GM23338 (cell line): ENCODE measurements at regions not wholly inside any gene's neighbourhood (a gene's known extent, or its start where the extent isn't known, plus 50 kb on each side); places are given as distances from the start of the nearest gene placed in this dataset.

Source experiments
- ATAC-seq: fragments of 200-7000 bp; cut with Tn5 transposase; 3 replicates; pipeline ENCODE4 v1.9.1; 2020
- DNase-seq: peaks from one replicate; pipeline ENCODE4 v3.0.0-alpha.2; 2015; ENCODE audit warnings: low spot score
- H2AFZ ChIP-seq: fragments of 200-600 bp; sonication (generic); 2 replicates; pipeline ENCODE4 v1.8.0; 2016; ENCODE audit warnings: antibody characterized with exemption, mild to moderate bottlenecking, moderate library complexity
- H3F3A ChIP-seq: fragments of 200-600 bp; sonication (generic); replicated peaks from 2 replicates; pipeline ENCODE4 v1.8.0; 2017; ENCODE audit warnings: antibody characterized with exemption, mixed run types, low read depth
- H3K27ac ChIP-seq: fragments of 200-600 bp; sonication (generic); 2 replicates; pipeline ENCODE4 v1.6.1; 2016; ENCODE audit warnings: low read depth
- H3K27me3 ChIP-seq: fragments of 200-600 bp; sonication (generic); 2 replicates; pipeline ENCODE4 v1.8.0; 2016; ENCODE audit warnings: mild to moderate bottlenecking, mixed run types, moderate library complexity; ENCODE audit not compliant: insufficient read depth
- H3K36me3 ChIP-seq: fragments of 200-600 bp; sonication (generic); 2 replicates; pipeline ENCODE4 v1.8.0; 2016; ENCODE audit warnings: mild to moderate bottlenecking; ENCODE audit not compliant: insufficient read depth
- H3K4me1 ChIP-seq: fragments of 200-600 bp; sonication (generic); 2 replicates; pipeline ENCODE4 v1.8.0; 2016; ENCODE audit warnings: mild to moderate bottlenecking, moderate library complexity; ENCODE audit not compliant: insufficient read depth
- H3K4me2 ChIP-seq: fragments of 200-600 bp; sonication (generic); 2 replicates; pipeline ENCODE4 v1.7.1; 2017; ENCODE audit warnings: mixed run types
- H3K4me3 ChIP-seq: fragments of 200-600 bp; sonication (generic); 2 replicates; pipeline ENCODE4 v1.6.1; 2016; ENCODE audit warnings: mixed run types
- H3K79me2 ChIP-seq: fragments of 200-600 bp; sonication (generic); replicated peaks from 2 replicates; pipeline ENCODE4 v1.8.0; 2017; ENCODE audit warnings: mild to moderate bottlenecking; ENCODE audit not compliant: insufficient read depth
- H3K9me2 ChIP-seq: fragments of 200-600 bp; sonication (generic); 2 replicates; pipeline ENCODE4 v1.8.0; 2017; ENCODE audit not compliant: insufficient read depth
- H4K20me1 ChIP-seq: fragments of 200-600 bp; sonication (generic); replicated peaks from 2 replicates; pipeline ENCODE4 v1.8.0; 2017; ENCODE audit warnings: mild to moderate bottlenecking; ENCODE audit not compliant: insufficient read depth
- H3K27ac Mint-ChIP-seq: 2 replicates; pipeline ENCODE4 v1.8.0; 2020; ENCODE audit warnings: inconsistent platforms, mild to moderate bottlenecking, moderate library complexity, mixed read lengths
- H3K27me3 Mint-ChIP-seq: 3 replicates; pipeline ENCODE4 v1.8.0; 2022; ENCODE audit warnings: low read depth, mild to moderate bottlenecking, moderate library complexity, mixed read lengths, inconsistent platforms; ENCODE audit not compliant: insufficient read depth, poor library complexity
- H3K36me3 Mint-ChIP-seq: 3 replicates; pipeline ENCODE4 v1.8.0; 2021; ENCODE audit warnings: low read depth, mild to moderate bottlenecking, inconsistent platforms, moderate library complexity, mixed read lengths
- H3K4me1 Mint-ChIP-seq: 3 replicates; pipeline ENCODE4 v1.8.0; 2020; ENCODE audit warnings: mild to moderate bottlenecking, inconsistent platforms, mixed read lengths
- H3K4me3 Mint-ChIP-seq: 3 replicates; pipeline ENCODE4 v1.8.0; 2021; ENCODE audit warnings: moderate library complexity, mild to moderate bottlenecking, inconsistent platforms, mixed read lengths
- H3K9me3 Mint-ChIP-seq: 3 replicates; pipeline ENCODE4 v1.8.0; 2020; ENCODE audit warnings: moderate library complexity, mild to moderate bottlenecking, inconsistent platforms, mixed read lengths
- CTCF ChIP-seq, 2 experiments: fragments of 200-600 bp in 1 of 2; sonication (generic) in 1 of 2; conservative IDR thresholded peaks; 2 replicates each; pipeline versions ENCODE4 v1.5.1 to v1.6.1; 2016 to 2017; ENCODE audit warnings: antibody characterized with exemption in 2 of 2, low read depth in 2 of 2, mild to moderate bottlenecking in 2 of 2, moderate library complexity in 1 of 2
- ETS1 ChIP-seq: IDR thresholded peaks from 2 replicates; pipeline ENCODE4 v1.6.1; 2016; ENCODE audit warnings: antibody characterized with exemption
- EZH2 ChIP-seq: fragments of 200-600 bp; sonication (generic); IDR thresholded peaks from one replicate; pipeline ENCODE4 v1.8.0; 2017; ENCODE audit warnings: antibody characterized with exemption, mild to moderate bottlenecking, low read depth; ENCODE audit not compliant: unreplicated experiment
- JUNB ChIP-seq: IDR thresholded peaks from one replicate; pipeline ENCODE4 v1.6.1; 2016; ENCODE audit warnings: antibody characterized with exemption; ENCODE audit not compliant: unreplicated experiment
- NANOG ChIP-seq: IDR thresholded peaks from 2 replicates; pipeline ENCODE4 v1.6.1; 2016; ENCODE audit warnings: antibody characterized with exemption, borderline replicate concordance
- POLR2AphosphoS5 ChIP-seq: IDR thresholded peaks from 2 replicates; pipeline ENCODE4 v1.6.1; 2016; ENCODE audit warnings: antibody characterized with exemption, low read depth
- REST ChIP-seq: IDR thresholded peaks from one replicate; pipeline ENCODE4 v1.6.1; 2018; ENCODE audit warnings: antibody characterized with exemption; ENCODE audit not compliant: unreplicated experiment
- STAT1 ChIP-seq: IDR thresholded peaks from one replicate; pipeline ENCODE4 v1.6.1; 2016; ENCODE audit warnings: antibody characterized with exemption; ENCODE audit not compliant: unreplicated experiment
- ZNF114 ChIP-seq: fragments of 250-450 bp; sonication (Bioruptor Pico); IDR thresholded peaks from 2 replicates; pipeline ENCODE4 v1.5.0; 2020; ENCODE audit warnings: mild to moderate bottlenecking, moderate library complexity
- ZNF331 ChIP-seq: fragments of 250-450 bp; sonication (Bioruptor Pico); IDR thresholded peaks from 2 replicates; pipeline ENCODE4 v1.5.0; 2020; ENCODE audit warnings: low read depth, mild to moderate bottlenecking, moderate library complexity

- H3K79me2 ChIP-seq, result no peaks in the 10 kb centered on the region
- peaks cover 12% of the 10 kb centered on the region for H3K4me1 ChIP-seq
- no peaks in the 10 kb centered on the region for H3K36me3 ChIP-seq
- no peaks in the 10 kb centered on the region for H3K9me3 Mint-ChIP-seq
- no peaks in the 10 kb centered on the region for H3F3A ChIP-seq
- H3K27me3 Mint-ChIP-seq, result no peaks in the 10 kb centered on the region
- H3K27me3 ChIP-seq, result no peaks in the 10 kb centered on the region
- no peak overlapping the region for H3K4me2 ChIP-seq
- H3K36me3 Mint-ChIP-seq, result no peaks in the 10 kb centered on the region
- no peak overlapping the region for H3K4me3 ChIP-seq
- ATAC-seq, result no peak
- no peak overlapping the region; the same call in 1 of the 2 replicates for H3K27ac Mint-ChIP-seq
- no peak overlapping the region for H3K4me3 Mint-ChIP-seq
- H2AFZ ChIP-seq, result no peak overlapping the region
- no peak overlapping the region for H3K27ac ChIP-seq
- no peak for DNase-seq
- TF ChIP-seq REST, result no peak
- TF ChIP-seq STAT1, result no peak
- TF ChIP-seq ETS1, result no peak
- no peak for TF ChIP-seq EZH2
- TF ChIP-seq ZNF331 (CRISPR knock-in tag), result no peak
- TF ChIP-seq POLR2AphosphoS5, result no peak
- TF ChIP-seq CTCF (conservative IDR thresholded peaks at IDR 0.05; ENCODE audit: low read depth in 2 of 2), result no peak
- TF ChIP-seq NANOG, result no peak
- no peak for TF ChIP-seq JUNB
- TF ChIP-seq ZNF114 (CRISPR knock-in tag), result no peak
- H3K4me1 Mint-ChIP-seq, result peaks cover 21% of the 10 kb centered on the region
- 0 out of 2 replicates have a peak, but pooled peaks cover 5% of the 10 kb centered on the region for H3K9me2 ChIP-seq
- no peaks in the 10 kb centered on the region for H4K20me1 ChIP-seq
These were observed 1002.3 kb upstream of the CDH8 start for GRCh38 chr16:63038397-63039106.
